ENCODE measurements at regions not wholly inside any gene's neighbourhood (a gene's known extent, or its start where the extent isn't known, plus 50 kb on each side); places are given as distances from the start of the nearest gene placed in this dataset.

DNA sequence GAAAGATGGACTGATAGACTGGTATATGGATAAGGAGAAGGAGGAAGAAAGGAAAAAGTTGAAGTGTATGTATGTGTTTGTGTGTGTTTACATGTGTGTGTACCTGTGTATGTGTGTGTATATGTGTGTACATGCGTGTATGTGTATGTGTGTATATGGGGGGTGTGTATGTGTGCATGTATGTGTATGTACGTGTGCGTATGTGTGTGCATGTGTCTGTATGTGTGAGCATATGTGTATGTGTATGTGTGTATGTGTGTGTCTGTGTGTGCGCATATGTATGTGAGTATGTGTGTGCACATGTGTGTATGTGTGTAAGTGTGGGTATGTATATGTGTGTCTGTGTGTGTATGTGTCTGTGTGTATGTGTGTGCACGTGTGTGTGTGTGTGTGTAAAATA is 101.5 kb upstream of the KLHL13 start:
- TF ChIP-seq, protein P1, sequence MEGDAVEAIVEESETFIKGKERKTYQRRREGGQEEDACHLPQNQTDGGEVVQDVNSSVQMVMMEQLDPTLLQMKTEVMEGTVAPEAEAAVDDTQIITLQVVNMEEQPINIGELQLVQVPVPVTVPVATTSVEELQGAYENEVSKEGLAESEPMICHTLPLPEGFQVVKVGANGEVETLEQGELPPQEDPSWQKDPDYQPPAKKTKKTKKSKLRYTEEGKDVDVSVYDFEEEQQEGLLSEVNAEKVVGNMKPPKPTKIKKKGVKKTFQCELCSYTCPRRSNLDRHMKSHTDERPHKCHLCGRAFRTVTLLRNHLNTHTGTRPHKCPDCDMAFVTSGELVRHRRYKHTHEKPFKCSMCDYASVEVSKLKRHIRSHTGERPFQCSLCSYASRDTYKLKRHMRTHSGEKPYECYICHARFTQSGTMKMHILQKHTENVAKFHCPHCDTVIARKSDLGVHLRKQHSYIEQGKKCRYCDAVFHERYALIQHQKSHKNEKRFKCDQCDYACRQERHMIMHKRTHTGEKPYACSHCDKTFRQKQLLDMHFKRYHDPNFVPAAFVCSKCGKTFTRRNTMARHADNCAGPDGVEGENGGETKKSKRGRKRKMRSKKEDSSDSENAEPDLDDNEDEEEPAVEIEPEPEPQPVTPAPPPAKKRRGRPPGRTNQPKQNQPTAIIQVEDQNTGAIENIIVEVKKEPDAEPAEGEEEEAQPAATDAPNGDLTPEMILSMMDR (IDR thresholded peaks at IDR 0.05; ENCODE audit: insufficient read depth, low read depth, low read length) = no peak
- TF ChIP-seq EZH2 (IDR thresholded peaks at IDR 0.05; ENCODE audit: insufficient read depth, low read length) = no peak
